ACHN (cell line): ENCODE measurements at regions not wholly inside any gene's neighbourhood (a gene's known extent, or its start where the extent isn't known, plus 50 kb on each side); places are given as distances from the start of the nearest gene placed in this dataset.

Experiments used
- DNase-seq: peaks from one replicate; pipeline ENCODE4 v3.0.0-alpha.2; 2015
- in situ Hi-C: cut with HindIII; loops from 2 replicates; pipeline ENCODE4 v1.10.0; 2017; ENCODE audit warnings: low sequenced_read_pairs, low pct_ligation_motif_present, low pct_unique_long_range_greater_than_20kb

GRCh38 chr4:95676190-95676589 lies 127.4 kb upstream of the UNC5C start:
- no peak for DNase-seq
- in situ Hi-C loops: no loop called here

GRCh38 chr4:95675623-95676022 lies 126.8 kb upstream of the UNC5C start:
- in situ Hi-C loops: no loop called here
- no peak for DNase-seq

- in situ Hi-C loops: no loop called here
- DNase-seq: no peak
Measured at GRCh38 chr4:95674521-95674981, 125.8 kb upstream of the UNC5C start.

- in situ Hi-C loops: no loop called here
- no peak for DNase-seq
Measured at GRCh38 chr4:95672811-95673210, 124.0 kb upstream of the UNC5C start.

GRCh38 chr4:95660719-95661118 lies 111.9 kb upstream of the UNC5C start:
- no peak for DNase-seq
- in situ Hi-C loops: no loop called here

- in situ Hi-C loops: no loop called here
- no peak for DNase-seq
Measured at GRCh38 chr4:95651891-95652290, 103.1 kb upstream of the UNC5C start.

GRCh38 chr4:95644417-95644816 lies 95.6 kb upstream of the UNC5C start:
- no peak for DNase-seq
- in situ Hi-C loops: no loop called here

- in situ Hi-C loops: no loop called here
- no peak for DNase-seq
Measured at GRCh38 chr4:95643627-95644026, 94.9 kb upstream of the UNC5C start.

GRCh38 chr4:95641571-95641970 lies 92.8 kb upstream of the UNC5C start:
- in situ Hi-C loops: no loop called here
- no peak for DNase-seq

GRCh38 chr4:95640311-95640710 lies 91.5 kb upstream of the UNC5C start:
- in situ Hi-C loops: no loop called here
- DNase-seq: no peak

GRCh38 chr4:95638920-95639501 lies 90.2 kb upstream of the UNC5C start:
- in situ Hi-C loops: no loop called here
- DNase-seq: no peak

- in situ Hi-C loops: no loop called here
- DNase-seq: peak; percentile 30
Measured at GRCh38 chr4:95637043-95637600, 88.3 kb upstream of the UNC5C start.

GRCh38 chr4:95636061-95636460 lies 87.3 kb upstream of the UNC5C start:
- in situ Hi-C loops: no loop called here
- no peak for DNase-seq

GRCh38 chr4:95627709-95628108 lies 78.9 kb upstream of the UNC5C start:
- in situ Hi-C loops: no loop called here
- DNase-seq: no peak

GRCh38 chr4:95627024-95627605 lies 78.3 kb upstream of the UNC5C start:
- DNase-seq: no peak
- in situ Hi-C loops: no loop called here

- in situ Hi-C loops: no loop called here
Measured at GRCh38 chr4:95625020-95625419, 76.2 kb upstream of the UNC5C start.

GRCh38 chr4:95619525-95620443 lies 71.0 kb upstream of the UNC5C start:
- no peak for DNase-seq
- in situ Hi-C loops: no loop called here

More at GRCh38 chr4:95625020-95625419, 76.2 kb upstream of the UNC5C start:
- no peak for DNase-seq

- in situ Hi-C loops: no loop called here
- DNase-seq: no peak
Measured at GRCh38 chr4:95614684-95615205, 66.0 kb upstream of the UNC5C start.

GRCh38 chr4:95610061-95610569 lies 61.3 kb upstream of the UNC5C start:
- in situ Hi-C loops: no loop called here
- DNase-seq: no peak
